LoVo (cell line): ENCODE measurements at regions not wholly inside any gene's neighbourhood (a gene's known extent, or its start where the extent isn't known, plus 50 kb on each side); places are given as distances from the start of the nearest gene placed in this dataset.
A peak's percentile ranks its signal among the peaks of the same experiment; 100 is the strongest.

Experiments used
- DNase-seq: peaks from one replicate; pipeline ENCODE4 v3.0.0-alpha.2; 2016; ENCODE audit warnings: low spot score

DNA sequence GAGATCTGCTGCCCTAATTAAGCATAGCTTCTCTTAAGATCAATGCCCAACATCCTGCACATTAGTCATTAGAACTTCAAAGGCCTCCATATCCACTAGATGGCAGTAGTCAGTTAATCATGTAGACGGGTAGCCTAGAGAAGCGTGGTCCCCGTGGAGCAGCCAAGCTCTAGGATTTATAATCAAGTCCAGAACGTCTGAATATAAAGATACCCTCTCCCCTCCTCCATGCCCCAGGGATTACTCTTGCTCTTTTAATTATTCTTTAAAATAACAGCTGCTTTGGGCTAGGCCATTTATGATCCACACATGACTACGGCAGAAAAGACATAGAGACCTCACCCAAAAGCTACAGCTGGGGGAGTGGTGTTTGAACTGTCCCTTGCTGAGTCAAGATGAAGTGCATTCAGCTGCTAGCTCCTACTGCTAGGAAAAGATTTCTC is 327.6 kb upstream of the PLET1 start:
- peak; percentile 74 for DNase-seq

DNA sequence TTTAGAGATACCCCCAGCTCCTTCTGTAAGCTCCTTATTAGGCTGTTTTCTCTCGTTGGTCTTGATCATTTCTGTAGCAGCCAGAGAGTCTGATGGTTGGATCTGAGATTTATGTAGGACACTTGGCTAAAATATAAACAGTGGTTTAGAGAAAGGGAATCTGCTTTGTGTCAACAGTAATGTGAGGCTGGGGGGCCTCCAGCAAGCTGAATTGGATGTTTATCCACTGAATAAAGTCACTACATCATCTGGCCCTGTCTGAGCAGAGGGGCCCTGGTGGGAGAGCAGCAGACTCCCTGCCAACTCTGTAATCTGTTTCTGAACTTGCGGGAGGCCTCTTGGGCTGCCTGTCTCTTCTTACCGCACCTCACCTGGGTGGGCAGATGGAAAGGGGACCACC is 328.5 kb upstream of the PLET1 start:
- DNase-seq: no peak

GRCh38 chr11:112590764-112591163 is 330.1 kb upstream of the PLET1 start:
- no peak for DNase-seq

- no peak for DNase-seq
These were observed 332.8 kb upstream of the PLET1 start for GRCh38 chr11:112593440-112593839.

- DNase-seq: no peak
These were observed 335.7 kb upstream of the PLET1 start for GRCh38 chr11:112596324-112596723.

GRCh38 chr11:112597286-112597790 is 336.7 kb upstream of the PLET1 start:
- no peak for DNase-seq

- no peak for DNase-seq
These were observed 338.6 kb upstream of the PLET1 start for GRCh38 chr11:112599265-112599664.

DNA sequence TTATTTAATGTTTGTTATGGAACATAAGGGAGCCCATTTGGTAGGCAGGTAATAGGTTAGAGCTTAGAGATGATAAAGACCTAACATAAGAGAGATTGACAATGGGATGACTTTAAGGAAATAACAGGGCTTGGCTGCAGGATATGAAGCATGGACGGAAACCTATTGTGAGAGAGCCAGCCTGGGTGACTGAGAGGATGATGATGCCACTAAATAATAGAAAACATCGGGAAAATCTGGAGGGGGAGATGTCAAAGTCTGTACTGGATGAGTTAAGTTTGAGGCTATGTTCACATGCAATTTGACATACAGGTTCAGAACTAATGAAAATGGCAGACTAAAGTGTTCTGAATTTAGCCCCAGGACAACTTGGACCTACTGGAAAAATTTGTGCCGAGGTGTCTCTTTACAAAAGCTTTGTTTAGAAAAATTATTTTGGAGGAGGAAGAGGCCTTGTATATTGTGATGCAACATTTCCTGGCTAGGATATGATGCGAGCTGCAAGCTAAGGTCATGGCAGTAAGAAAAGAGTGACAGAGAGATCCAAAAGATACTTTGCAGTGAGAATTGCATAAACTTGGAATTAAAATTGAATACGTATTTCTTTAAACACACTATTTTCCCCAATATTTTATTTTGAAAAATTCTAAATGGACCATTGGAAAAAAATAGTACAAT is 339.3 kb upstream of the PLET1 start:
- DNase-seq: no peak

- no peak for DNase-seq
These were observed 344.5 kb upstream of the PLET1 start for GRCh38 chr11:112605093-112605666.

DNA sequence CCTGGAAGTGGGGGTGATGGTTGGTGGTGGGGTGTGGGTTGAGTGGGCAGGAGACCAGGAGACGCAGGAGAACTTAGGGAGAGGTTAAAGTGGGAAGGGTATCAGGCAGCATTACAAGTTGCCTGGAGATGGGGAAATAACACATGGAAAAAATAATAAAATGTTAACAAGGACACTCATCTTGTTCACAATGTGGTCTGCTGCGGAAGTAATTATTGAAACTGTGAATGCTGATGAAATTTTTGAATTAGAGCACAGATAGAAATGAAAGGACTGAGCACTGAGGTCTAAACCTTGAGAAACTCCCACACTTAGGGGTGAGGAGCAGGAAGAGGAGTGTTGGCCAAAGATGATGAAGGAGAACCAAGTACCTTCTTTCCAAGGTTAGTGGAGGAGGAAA is 346.0 kb upstream of the PLET1 start:
- DNase-seq: no peak

DNA sequence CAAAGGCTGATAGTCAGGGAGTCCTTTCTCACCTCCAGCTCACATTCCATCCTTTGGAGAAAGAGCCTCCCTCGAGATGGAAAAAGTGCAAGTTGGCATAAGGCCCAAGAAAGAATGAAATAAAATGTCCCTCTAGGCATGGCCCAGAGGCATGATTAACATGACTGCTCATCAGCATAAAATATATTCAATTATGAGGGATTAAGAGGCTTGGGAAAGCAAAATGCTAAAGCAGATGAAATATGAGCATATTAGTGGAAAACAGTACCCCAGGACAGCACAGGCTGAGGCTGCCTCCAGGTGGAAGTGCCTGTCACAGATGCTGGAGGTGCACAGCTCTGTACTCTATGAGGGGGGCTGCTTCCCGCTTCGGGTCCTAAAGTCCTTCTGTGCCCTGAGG is 347.8 kb upstream of the PLET1 start:
- DNase-seq: no peak

DNA sequence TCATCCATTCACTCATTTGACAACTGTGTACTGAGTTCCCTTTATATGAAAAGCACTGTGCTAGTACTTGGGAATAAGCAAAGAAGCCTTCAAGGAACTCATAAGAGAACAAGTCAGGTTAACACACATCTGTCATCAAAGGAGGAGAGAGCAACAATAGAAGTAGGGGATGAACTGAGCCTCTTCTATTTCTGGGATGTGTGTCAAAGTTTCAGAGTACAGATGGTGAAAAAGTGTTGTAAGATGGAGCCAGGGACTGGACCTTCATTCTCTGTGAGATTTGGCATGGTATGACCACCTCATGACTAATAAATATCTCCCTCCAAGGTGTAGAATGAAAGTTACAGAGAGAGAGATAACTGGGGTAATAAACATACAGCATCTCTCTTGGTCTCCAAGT is 349.8 kb upstream of the PLET1 start:
- no peak for DNase-seq

DNA sequence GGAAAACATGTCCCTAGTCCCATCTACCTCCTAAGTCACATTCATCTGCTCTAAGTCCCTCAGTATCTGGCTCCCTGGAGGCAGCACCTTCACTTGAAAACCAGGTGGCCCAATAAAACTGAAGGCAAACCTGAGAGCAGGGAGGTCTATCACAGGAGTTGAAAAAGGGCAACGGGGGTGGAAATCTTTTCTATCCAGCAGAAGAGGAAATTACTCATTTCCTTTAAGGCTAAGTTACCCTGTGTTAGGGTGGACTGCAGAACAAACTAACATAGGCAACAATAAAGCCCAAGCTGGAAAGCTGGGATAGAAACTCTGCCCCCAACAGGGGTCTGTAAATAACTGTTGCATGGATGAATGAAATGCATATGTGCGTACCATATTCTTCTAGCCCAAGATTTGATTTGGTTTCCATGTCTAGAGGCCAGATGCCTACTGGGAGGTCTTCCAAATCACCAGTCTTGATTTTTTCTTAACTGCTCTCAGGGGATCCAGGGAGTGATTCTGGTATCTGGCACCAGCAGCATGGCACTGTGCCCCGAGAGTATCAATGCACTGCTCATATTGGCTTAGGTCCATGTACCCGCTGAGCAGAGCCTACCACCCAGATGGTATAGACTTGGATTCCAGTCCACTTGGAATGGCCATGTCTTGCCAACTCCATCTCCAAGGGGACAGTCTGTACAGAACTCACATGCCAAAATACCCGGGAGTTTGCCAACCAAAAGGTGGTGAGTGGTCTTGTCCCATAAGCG is 350.0 kb upstream of the NCAM1 start:
- DNase-seq: no peak

DNA sequence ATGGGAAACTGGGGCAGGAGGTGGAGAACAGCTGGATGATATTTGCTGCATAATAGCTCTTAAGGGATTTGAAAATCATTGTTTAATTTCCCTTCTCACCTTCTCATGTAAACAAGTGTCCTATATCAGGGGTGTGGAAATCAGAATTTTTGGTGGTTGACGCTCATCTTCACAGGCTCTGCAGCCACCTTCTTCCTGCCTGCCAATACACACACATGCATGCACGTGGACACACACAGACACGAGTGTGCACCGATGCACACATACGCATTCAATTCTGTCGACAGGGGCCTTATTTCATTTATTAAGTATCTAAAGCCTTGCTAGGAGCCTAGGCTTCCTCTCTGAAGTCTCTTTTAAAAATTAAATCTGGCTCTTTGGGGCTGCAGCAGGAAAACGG is 349.4 kb upstream of the NCAM1 start:
- no peak for DNase-seq

GRCh38 chr11:112612250-112612849 is 348.9 kb upstream of the NCAM1 start:
- DNase-seq: no peak

DNA sequence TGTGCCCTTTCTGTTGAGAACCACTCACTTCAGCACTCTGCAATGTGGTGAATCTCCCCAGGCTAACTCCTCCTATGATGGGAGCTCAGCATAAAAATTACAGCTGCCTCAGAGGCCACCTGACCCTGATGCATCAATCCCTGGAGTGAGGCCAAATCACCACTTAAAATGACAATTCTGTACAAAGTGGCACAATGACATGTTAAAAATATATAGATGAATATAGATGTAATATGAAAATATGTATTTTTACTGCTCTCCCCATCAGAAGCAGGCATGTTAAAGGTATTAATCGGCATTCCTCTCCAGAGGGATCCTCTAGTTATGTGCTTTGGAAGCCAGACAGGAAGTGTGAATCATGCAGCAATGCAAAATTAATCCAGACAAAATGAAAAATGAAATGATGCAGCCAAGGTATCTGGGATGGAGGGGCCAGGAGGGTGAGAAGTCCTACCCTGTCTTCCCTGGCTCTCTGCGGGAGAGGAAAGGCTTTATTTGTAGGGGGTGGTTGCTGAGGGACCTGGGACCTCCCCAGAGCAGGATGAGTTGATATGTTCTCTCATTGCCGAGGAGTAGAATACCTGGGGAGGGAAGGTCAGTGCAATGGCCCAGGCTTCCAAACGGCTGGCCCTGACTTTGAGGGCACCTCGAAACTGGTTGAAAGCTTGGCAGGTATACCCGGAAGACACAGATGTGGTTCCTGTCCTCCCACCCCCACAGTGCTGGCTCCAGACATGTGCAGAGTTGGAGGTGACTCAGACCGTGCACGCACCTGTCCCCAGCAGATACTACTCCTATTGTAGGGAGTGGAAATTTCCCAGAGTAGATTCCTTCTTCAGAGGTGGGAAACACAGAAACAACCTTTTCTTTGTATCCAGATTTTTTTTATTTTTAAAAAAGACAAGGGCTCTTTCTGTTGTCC is 347.9 kb upstream of the NCAM1 start:
- DNase-seq: peak; percentile 2

DNA sequence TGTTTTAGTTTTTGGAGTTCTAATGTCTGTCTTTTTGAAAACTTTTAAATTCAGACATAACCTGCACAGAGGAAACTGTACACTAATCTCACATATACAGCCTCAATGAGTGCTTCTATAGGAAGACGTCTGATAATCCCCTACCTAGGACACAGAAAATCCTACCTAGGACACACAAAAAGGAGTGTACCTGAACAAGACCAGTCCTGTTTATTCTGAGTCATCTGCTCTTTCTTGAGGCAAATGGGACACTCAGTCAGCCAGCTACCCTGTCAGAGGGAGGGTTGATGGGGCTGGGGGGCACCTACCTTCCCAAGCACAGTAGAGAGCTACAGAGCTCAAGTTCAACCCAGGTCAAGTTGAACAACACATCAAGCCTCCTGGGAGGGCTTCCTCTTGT is 346.6 kb upstream of the NCAM1 start:
- DNase-seq: no peak

GRCh38 chr11:112615238-112615637 is 346.0 kb upstream of the NCAM1 start:
- DNase-seq: no peak

DNA sequence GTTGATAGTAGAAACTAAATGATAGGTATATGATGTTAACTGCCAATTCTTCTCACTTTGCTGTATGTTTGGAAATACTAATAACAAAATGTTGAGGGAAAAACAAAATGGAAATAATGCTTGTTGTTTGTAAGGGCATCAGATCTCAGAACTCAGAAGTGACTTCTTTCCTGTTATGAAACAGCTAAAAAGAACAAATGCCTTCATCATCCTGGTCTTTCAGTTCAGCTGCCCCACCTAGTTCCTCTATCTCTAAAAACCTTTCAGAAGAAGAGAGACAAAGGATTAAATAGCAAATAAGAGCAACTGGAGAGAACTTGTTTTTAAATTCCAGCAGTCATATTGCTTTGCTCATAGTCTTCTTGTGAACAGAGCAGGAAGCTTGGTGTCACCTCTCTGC is 345.3 kb upstream of the NCAM1 start:
- no peak for DNase-seq

GRCh38 chr11:112616327-112617097 is 344.7 kb upstream of the NCAM1 start:
- no peak for DNase-seq

GRCh38 chr11:112617098-112617425 is 344.2 kb upstream of the NCAM1 start:
- DNase-seq: no peak
